Renal cortical epithelial cell (primary cell): ENCODE measurements at regions not wholly inside any gene's neighbourhood (a gene's known extent, or its start where the extent isn't known, plus 50 kb on each side); places are given as distances from the start of the nearest gene placed in this dataset.
"Not testable (repeated sequence)": the region's sequence is repeated elsewhere in the genome, so short reads cannot be mapped to it uniquely, and the experiment has no call there.

Experiments used
- DNase-seq: peaks from one replicate; pipeline ENCODE4 v3.0.0-alpha.2; 2011; ENCODE audit warnings: low read depth

DNA sequence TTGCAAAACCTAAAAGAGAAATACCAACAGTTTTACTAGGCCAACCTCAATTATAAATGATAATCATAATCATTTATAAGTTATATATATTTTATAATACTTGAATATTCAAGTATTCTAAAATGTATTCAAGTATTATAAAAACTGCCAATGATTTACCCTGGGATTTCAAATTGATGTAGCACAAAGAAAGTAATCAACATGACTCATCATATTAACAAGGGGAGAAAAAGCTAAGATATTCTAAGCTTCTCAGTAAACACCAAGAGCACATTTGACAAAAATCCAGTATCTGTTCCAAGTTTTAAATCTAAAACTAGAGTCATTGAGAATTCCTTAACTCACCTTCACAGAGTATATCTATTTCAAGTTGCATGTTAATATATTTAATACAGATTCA lies 56.1 kb downstream of the CAPZA3 start:
- DNase-seq, result peak; percentile 65

DNA sequence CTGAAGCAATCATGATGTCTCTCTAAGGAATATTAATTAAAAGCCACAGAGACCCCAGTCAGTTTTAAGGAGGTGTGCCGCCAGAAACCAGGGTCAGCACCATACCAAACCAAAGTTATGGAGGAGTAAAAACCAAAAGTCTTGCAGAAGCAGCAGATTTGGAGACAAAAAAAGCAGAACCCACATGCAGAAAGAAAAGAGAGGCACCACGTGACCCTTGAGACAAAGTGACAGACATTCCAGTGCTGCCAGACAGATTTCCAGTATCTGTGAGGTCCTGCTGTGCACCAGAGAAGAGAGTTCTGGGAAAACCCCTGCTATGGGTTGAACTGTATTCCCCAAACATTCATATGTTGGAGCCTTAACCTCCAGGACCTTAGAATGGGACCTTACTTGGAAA lies 59.7 kb downstream of the CAPZA3 start:
- no peak for DNase-seq

DNA sequence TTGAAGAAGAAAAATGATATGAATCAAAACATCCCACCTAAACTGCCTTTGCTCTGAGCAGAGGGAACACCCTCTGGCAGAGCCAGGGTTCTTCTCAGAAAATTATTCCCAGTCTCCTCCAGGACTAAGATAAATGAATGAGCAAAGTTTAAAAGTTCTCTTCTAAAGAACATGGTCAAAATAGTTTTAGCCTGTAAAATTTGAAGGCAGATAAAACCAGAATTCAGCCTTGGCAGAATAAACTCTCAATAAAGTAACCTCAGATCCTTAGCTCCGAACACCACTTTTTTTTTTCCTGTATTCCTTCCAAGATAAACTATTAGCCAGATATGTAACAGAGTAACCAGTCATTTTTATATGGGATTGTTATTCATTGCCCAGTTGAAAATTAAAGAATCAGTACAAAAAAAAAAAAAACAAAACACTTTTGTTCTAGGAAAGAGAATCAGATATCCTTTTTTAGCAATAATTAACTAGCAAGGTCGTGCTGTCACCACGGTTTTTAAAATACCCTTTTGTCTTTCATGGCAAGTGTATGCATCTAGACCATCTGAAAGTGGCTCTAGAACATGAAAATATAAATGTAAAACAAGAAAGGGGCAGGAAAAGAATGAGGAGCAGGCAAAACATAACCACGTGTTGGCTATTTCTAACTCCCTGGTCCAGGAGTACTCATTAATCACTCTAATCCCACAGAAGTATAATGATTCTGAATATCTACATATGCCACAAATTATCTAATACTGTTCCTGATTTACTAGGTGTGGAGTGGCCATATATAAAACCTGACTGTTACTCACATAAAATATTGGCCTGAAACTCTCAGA lies 60.8 kb downstream of the CAPZA3 start:
- peak; percentile 81 for DNase-seq

DNA sequence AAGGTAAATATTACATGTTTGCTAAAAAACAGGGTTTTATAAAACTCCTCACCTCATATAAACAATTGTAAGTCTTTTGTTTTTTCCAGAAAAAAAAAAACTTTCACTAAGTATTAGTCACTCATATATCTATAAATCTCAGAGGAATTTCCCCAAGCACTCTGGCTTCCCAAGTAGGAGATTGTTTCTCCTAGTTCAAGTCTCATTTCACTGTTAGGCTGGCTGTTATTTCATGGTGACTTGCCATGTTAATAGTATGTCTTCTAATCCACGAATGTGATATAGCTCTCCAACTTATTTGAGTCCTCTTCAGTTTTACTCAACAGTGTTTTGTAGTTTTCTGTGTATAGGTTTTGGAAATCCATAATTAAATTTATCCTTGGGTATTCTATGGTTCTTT lies 61.6 kb downstream of the CAPZA3 start:
- peak; percentile 69 for DNase-seq

DNA sequence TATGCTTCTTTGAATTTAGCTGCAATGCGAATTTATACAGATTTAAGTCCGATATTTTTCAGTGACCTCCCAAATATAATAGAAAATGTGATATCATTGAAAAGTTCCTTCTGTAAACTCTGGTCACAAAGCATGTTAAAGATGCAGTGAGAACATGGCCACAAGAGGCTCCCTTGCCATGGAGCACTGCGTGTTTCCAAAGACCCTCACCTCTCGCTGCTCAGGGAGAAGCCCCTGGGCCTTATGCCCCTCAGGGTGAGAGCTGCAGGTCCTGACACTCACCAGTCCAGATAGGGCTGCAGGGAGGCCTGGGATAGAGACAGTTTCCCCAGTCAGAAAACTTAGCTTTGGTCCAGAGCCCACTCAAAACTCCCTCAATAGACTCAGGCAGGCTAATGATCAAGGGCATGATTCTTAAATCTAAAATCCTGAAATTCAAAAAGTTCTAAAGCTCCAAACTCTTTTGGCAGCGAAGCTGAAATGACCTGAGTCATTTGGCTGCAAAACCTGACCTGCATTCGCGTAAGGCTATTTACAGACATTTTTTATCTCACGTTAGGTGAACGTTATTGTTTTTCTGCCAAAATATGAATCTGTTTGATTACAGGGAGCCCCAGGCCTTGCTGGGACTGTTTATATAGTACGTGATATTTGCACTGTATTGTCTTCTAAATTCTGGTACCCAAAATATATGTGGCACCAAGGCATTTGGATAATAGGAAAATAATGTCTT lies 67.8 kb downstream of the CAPZA3 start:
- no peak for DNase-seq

DNA sequence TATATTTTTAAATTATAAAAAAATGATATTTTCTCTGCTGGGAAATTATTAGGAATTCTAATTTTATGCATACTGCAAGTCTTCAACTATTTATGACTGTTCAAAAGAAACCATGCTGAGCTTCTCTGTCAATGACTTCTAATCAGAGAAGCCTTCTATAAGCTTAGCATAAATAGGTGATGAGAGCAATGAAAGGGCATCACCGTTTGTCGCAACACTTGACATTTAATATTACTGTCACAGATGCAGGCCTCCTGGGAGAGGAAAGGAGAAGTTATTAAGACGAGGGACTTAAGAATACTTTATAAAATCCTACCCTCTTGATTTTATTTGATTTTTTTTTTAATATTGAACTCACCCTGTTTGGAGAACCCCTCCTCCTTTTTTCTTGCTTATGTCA lies 69.8 kb downstream of the CAPZA3 start:
- DNase-seq, result no peak

DNA sequence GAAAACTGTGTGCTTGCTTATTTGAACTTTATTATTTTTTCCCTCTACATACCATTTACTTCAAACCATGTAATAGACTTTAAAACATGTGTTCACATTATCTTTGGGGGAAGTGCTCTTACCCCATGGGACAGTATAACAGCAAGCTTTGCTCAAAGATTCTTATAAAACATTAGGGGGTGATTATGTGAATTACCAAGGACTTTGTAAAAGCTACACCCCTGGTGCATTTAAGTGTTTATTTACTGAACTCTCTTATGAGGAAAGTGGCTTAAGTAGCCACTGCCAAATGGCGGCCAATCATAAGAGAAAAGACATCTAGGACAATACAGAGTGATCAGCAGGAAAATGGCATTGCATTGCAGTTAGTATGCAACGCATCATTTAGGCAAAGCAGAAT lies 70.3 kb downstream of the CAPZA3 start:
- no peak for DNase-seq

DNA sequence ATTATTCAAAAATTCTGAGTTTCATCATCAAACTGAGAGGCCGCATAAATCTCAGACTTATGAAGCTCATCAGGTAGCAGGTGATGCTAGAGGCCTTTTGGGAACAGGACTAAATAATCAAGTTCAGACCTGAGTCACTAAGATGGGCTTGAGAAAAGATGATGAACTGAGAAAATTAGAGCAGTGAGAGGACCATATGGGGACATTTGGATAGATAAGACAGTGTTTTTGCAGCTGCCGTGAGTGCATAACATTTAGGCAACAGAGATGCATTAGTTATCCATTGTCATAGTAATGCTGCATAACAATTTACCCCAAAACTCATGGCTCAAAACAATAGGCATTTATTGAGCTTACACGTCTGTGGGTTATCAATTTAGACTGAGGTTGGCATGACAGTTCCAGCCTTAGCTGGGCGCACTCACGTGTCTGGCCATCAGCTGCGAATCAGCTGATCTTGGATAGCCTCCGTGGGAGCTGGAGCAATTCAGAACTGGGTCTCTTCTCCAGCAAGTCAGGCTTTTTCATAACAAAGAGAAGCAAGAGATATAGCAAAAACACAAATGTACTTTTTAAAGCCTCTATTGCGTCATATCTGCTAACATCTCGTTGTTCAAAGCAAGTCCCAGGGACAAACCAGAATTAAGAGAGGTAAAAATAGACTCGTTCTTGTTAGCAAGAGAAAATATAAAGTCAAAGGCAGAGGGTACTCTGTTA lies 72.8 kb downstream of the CAPZA3 start:
- DNase-seq, result peak; percentile 23

DNA sequence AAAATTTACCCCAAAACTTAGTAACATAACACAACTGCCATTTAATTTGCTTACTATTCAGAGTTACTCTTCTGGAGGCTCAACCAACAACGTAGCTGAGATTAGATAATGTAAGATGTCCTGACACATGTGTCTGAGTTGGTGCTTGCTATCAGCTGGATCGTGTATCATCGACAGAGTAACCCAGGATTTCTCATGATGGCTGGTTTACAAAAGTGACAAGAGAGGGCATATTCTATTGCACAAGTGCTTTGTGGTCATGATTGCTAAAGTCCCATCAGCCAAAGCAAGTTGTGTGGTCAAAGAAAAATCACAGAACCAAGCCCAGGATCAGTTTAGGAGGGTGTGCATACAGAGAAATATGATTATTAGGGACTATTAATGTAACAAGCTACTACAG lies 73.4 kb downstream of the CAPZA3 start:
- DNase-seq, result peak; percentile 75

DNA sequence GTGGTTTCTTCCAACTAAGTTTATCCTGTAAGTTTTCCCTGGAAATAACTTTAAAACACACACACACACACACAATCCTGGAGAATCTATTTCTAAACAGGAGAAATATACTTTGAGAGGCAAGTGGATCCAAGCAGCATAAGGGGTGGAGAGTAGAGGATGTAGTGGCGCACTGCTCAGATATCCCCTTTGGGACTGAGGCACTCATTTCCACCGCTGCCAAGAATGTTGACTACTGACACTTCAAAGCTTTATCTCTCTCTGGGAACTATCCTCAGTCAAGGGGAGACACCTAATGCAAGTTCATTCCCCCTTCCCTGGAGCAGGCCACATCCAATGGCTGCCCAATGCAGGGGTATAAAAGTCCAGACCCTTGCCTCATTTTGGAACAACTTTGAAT lies 75.8 kb downstream of the CAPZA3 start:
- DNase-seq, result no peak

DNA sequence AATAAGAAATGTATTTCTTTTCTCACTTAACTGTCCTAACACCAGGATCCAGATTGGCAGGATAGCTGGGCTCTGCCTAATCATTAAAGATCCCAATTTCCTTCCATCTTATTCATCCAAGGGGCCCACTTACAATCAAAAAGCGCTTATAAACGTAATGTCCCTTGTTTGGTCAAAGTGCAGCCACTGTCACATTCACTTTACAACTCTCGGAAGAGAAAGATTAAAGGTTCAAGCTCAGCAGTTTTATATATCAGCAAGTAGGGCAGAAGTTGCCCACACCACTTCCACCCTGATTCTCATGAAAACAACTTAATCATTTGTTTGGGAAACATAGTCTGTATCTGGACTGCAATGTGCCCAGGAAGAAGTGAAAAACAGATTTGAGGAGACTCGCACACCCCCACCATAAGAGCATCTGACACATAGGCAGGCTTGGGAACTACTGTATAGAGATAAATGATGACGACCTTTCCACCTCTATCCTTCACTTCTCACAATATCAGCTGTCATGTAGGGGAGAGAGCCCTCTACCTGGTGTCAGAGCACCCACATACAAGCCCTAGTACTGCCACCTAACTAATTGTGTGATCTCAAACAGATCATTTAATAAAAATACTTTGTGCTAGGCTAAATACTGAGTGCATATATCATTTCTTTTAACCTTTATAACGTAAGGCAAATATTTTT lies 80.8 kb downstream of the CAPZA3 start:
- DNase-seq, result no peak

DNA sequence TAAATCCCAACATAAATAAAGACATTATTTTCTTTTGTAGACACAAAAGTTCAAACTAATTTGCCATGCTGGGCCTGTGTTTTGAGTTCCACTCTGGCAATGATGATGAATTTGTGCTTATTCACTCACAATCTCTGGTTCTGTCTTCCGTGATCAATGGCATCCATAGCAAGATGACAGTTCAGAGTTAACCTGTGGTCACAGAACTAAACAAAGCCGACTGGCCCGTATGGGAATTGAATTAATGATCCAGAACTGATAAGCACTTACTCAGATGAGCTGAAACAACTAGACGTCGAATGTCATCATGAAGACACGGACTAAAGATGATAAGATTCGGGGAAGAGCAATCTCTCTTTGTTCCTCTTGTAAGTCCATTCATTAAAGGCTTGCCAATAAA lies 81.6 kb downstream of the CAPZA3 start:
- DNase-seq, result no peak

DNA sequence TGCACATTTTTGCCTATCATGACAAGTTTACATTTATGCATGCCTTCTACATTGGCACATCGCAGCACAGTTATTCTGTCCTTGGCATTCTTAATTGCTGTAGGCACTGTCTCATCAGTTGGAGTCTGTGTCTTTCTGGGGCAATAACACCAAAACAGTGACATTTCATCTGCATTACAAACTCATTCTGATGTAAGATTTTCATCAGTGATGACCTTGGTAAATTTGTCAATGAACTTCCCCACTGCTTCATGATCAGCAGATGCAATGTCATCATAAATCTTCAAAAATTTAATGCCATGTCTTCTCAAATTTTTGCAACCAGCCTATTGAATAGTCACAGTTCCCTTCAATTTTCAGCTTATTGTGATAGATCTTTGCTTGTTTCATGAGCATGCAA lies 85.5 kb downstream of the CAPZA3 start:
- DNase-seq, result no peak

DNA sequence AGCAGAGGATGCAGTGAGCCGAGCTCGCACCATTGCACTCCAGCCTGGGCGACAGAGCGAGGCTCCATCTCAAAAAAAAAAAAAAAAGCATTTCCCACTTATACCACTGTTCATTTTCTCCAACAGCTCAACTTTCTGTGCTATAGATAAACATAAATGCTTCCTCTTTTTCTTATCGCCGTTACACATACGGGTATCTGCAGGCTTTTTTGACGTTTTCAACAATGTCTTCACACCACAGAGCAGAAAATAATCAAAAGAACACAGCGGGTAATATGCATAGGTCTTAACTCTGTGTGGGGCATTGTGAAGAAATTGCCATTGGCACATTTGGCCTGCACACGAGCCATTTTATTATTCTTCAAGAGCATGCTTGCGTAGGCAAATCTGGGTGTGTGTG lies 86.4 kb downstream of the CAPZA3 start:
- no peak for DNase-seq

DNA sequence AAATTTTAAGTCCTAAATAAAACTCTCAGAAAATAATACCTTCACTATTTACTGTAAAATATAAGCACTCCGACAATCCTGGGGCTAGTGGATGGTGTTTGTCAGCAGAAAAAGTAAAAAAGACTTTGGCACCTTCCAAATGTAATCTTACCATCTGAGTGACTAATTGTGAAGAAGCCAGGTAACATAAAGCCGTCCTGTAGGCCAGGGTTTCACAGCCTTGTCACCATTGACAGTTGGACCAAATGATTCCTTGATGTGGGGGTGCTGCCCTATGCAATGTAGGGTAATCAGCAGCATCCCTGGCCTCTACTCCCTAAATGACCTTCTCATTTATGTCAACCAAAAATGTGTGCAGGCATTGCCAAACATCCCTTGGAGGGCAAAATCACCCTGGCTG lies 87.2 kb downstream of the CAPZA3 start:
- no peak for DNase-seq

DNA sequence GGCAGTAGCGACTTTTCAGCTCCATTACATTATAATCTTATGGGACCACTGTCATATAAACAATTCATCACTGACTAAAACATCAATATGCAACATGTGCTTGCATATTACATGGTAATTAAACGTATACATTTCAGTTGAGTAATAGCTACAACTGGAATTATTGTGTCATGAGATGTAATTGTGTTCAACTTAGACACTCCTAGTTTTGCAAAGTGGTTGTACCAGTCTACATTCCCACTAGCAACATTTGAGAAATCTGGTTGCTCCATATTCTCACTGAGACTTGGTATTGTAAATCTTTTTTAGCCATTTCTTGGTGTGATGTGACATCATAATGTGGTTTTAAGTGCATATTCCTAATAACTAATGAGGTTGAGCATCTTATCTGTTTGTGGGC lies 90.0 kb downstream of the CAPZA3 start:
- no peak for DNase-seq

DNA sequence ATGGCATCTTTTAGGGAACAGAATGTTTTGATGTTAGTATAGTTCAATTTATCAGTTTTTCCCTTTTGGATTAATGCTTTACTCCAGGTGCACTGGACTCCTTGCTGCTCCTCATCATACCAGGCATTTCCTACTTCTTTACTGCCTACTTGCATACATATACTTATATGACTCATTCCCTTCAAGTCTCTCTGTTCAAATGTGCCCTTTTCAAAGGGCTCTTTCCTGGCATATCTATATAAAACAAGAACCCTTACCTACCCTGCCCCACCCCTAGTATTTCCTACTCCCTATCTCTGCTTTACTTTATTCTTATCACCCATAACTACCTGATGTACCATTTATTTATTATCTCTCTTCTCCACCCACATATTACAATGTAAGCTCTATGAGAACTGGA lies 90.6 kb downstream of the CAPZA3 start:
- no peak for DNase-seq

DNA sequence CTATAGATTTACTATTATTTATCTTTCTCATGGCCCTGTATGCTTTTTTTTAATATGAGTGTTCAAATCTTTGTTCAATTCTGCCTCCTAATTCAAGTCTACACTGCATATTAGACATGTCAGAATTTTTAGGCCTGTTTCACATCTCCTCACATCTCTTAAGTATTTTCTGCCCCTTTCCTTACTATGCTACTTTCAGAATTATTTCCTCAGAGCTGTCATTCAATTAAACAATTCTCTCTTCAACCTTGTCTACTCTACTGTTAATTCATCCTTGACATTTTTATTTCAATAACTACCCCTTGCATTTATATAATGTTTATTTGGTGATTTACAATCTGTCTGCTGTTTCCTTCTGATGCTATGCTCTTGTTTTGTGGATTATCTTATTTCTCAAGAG lies 91.1 kb downstream of the CAPZA3 start:
- DNase-seq, result no peak

DNA sequence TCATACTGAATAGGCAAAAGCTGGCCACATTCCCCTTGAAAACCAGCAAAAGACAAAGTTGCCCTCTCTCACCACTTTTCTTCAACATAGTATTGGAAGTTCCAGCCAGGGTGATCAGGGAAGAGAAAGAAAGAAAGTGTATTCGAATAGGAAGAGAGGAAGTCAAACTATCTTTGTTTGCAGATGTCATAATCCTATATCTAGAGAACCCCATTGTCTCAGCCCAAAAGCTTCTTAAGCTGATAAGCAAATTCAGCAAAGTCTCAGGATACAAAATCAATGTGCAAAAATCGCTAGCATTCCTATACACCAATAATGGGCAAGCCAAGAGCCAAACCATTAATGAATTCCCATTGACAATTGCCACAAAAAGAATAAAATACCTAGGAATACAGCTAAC lies 95.0 kb downstream of the CAPZA3 start:
- not testable (repeated sequence) for DNase-seq

DNA sequence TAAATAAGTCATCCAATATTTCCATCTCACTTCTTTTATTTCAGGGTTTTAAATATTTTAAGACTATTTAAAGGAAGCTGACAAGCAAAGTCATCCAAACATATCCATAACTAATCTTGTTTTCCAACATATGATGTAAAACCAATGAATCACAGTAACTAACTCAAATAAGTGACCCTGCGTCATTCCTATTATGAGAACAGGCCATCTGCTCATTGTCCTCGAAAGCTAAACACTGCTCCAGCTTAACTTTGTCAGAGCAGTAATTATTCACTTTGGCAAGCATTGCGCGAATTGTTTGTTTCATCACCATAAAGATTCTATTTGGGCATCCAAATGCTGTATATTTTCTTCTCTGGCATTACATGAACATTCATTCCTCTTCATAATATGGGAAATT lies 99.1 kb downstream of the CAPZA3 start:
- DNase-seq, result no peak

DNA sequence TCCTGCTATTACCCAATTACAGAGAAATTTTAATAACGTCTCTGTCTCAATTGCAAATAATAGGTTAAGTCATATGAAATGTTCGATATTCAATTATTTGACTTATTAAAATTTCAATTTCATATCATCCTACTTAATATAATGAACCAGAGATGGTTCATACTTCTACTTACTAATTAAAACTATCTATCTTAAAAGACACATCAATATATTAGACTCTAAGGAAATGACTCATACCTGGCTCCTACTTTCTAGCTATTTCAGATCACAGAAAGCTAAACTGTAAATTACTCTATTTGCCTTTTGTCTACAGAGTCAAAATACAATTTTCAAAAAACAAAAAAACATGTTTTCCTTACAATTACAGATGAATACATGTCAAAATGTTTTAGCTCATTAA lies 99.6 kb downstream of the CAPZA3 start:
- peak; percentile 13 for DNase-seq

DNA sequence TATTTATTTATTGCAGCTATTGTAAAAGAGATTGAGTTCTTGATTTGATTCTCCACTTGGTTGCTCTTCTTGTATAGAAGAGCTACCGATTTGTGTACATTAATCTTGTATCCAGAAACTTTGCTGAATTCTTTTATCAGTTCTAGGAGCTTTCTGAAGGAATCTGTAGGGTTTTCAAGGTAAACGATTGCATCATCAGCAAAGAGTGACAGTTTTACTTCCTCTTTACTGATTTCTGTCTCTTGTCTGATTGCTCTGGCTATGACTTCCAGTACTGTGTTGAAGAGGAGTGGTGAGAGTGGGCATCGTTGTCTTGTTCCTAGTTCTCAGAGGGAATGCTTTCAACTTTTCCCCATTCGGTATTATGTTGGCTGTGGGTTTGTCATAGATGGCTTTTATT lies 103.1 kb downstream of the CAPZA3 start:
- not testable (repeated sequence) for DNase-seq
